ENCODE measurements at regions not wholly inside any gene's neighbourhood (a gene's known extent, or its start where the extent isn't known, plus 50 kb on each side); places are given as distances from the start of the nearest gene placed in this dataset.

GRCh38 chr22:23000657-23001347, 69.5 kb upstream of the GNAZ start:
- DNase-seq: no peak

GRCh38 chr22:23001463-23001862, 68.9 kb upstream of the GNAZ start:
- DNase-seq: no peak

GRCh38 chr22:23002612-23003180, 67.6 kb upstream of the GNAZ start:
- no peak for DNase-seq

GRCh38 chr22:23007823-23008222, 62.5 kb upstream of the GNAZ start:
- no peak for DNase-seq

- no peak for DNase-seq
Observed at GRCh38 chr22:23008896-23009295, 61.4 kb upstream of the GNAZ start.
